GM19372 (cell line): ENCODE measurements at regions not wholly inside any gene's neighbourhood (a gene's known extent, or its start where the extent isn't known, plus 50 kb on each side); places are given as distances from the start of the nearest gene placed in this dataset.

ENCODE experiments used
- ATAC-seq: cut with Tn5 transposase; IDR thresholded peaks from one replicate; pipeline ENCODE4 v1.9.1; 2021; ENCODE audit warnings: mild to moderate bottlenecking, low read depth, moderate library complexity; ENCODE audit not compliant: unreplicated experiment

DNA sequence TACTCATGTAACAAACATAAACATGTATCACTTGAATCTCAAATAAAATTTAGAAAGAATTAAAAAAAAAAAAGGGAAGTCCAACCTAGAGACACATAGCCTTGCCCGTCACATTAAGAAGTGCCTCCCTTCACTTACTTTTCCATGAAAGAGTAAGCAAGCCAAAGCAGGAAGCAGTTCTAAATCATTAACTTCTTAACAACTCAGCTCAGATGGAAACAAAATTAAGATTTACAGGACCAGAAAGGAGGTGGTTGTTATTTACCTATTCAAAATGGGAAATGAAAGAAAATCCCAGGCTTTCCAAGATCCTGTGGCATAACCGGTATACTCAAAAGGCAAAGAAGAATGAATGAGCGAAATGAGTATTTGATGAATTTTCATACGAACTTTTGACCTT is 258.6 kb upstream of the DCN start:
- no peak for ATAC-seq

DNA sequence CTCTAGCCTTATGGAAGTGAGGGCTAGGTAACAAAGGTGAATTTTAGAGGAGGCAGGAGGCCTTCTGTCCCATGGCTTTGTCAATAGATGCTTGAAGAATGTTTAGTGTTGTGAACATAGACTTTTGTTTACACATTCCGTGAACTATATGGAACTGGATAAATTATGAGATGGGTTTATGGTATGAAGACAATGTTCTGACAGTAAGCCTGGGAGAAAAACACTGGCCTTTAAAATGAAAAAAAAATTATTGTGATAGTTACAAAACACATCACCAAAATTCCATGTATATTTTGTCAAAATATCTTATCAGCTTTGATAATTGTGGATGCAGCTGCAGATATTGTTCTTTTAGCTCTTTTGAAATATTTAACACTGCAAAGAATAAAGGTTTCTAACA is 251.5 kb upstream of the DCN start:
- no peak for ATAC-seq

DNA sequence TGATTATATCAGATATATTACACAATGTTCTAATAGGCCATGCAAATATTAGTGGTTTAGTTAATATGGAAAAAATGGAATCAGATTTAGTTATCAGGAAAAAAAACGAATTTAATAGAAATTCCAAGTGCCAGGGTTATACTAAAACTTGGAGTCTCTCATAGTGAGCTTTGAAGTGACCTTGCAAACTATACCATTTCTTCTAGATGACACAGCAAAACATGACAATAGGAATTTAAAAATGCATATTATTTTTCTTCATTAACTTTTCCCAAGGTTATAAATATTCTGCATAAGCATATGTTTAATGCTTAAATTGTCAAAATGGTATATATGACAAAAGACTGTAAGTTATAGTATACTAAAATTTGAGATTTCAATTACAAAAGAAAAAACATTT is 250.1 kb upstream of the DCN start:
- no peak for ATAC-seq

DNA sequence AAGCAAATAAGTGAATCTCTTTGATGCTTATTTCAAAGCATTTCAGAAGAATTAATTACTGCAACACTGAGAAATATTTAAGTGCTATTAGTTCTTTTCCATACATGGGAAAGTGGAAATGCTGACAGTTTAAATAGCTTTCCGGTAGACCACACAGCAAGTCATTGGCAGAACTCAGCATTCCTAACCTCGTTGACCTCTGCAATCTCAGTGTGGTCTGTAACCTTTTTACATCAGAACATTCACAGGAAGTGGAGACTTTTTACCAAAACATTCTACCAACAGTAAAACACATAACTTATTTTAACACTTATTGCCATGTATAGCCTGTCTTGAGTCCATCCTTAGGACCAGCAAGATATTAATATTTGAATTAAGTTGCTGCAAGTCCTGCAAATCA is 249.5 kb upstream of the DCN start:
- no peak for ATAC-seq

DNA sequence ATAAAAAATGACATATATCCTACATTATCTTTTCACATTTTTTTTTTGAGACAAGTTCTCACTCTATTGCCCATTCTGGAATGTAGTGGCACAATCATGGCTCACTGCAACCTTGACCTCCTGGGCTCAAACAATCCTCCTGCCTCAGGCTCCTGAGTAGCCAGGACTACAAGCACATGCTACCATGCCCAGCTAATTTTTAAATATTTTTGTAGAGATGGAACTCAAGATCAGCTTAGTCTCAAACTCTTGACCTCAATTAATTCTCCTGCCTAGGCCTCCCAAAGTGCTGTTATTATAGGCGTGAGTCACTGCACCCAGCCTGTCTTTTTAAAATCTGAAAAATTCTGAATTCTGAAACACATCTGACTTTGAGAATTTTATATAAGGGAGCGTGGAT is 241.9 kb upstream of the DCN start:
- ATAC-seq: no peak

DNA sequence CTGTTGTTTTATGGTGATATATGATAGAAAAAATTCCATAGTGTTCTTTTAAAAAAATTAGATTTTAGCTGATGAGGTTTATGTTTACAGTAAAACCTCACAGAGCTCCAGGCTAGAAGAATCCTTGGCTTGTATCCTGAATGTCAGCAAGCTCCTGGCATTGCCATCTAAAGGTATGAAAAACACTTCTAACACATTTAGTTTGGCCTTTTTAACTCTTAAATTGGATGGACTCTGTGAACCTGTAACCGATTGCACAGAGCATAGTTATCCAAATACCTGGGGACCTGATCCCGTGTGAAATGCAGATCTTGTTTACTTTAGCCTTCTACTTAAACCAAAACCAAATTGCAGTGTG is 241.1 kb upstream of the DCN start:
- no peak for ATAC-seq

DNA sequence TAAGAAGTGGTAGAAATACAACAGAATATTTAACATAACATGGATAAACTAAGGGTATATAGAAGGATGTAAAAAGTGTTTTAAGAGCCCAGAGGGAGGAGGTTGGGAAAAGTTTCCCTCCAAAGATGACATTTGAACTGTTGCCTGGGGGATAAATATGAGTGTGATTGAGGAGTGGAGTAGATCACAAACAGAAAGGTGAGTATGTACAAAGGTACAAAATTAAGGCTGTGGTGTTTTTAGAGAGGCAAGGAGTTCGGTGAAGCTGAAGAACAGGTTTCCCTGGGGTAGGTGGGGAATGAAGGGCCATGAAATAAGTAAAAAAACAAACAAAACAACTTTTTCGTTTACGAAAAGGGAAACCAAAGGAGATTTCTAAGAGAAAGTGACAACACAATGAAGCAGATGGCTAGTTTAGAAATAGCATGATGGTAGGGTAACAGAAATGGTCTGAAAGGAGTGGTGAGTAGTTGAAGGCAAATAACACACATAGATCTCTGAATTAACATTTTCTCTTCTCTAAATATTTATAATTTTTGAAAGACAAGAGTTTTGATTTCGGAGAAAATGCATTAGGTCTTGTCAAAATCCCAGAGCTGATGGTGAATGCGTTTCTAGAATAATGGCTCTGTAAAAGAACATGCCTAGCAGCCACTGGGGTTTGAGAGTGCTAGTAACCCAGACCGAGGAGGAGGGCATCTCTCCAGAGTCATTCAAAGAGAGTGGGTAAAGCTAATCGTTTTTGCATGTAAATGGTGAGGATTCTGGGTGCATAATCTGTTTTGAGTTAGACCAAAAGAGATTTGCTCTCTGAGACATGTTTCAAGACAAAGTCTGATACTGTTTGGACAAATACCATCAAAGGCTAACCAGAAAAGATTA is 240.4 kb upstream of the DCN start:
- ATAC-seq: no peak

DNA sequence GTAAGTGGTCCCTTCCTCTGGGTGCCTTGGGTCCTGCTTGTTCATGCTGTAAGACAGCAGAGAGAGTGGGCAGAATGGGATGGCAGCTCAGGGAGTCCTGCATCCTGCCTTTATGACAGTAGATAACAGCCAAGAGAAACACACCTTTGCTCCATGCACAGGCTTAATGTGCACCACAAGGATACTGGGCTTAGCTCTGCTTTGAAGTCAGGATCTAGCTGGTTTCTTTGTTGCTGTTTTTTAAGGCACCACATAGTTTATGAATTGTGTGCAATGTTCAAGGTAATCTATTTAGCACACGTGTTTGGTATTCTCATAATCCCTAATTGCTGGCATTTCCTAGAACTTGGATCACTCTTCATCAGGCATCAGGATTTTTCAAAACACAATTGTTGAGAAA is 239.5 kb upstream of the DCN start:
- ATAC-seq: no peak

DNA sequence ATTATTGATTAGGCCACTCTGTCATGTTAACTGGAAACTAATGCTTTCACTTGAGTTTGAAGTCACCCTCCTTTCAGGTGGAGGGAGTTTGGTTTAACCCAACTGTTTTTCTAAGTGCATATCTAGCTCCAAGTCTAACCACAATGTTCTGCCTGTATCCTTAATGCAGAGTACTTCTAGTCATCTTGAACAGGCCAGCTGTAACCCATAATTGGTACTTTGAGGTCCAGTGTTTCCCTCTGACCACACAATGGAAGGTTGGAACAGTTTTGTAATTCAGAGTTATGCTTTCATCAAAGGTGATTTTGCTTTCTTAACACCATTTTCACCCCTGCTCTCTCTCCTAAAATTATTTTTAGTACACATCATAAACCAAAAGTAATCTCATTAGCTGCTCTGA is 237.2 kb upstream of the DCN start:
- no peak for ATAC-seq

DNA sequence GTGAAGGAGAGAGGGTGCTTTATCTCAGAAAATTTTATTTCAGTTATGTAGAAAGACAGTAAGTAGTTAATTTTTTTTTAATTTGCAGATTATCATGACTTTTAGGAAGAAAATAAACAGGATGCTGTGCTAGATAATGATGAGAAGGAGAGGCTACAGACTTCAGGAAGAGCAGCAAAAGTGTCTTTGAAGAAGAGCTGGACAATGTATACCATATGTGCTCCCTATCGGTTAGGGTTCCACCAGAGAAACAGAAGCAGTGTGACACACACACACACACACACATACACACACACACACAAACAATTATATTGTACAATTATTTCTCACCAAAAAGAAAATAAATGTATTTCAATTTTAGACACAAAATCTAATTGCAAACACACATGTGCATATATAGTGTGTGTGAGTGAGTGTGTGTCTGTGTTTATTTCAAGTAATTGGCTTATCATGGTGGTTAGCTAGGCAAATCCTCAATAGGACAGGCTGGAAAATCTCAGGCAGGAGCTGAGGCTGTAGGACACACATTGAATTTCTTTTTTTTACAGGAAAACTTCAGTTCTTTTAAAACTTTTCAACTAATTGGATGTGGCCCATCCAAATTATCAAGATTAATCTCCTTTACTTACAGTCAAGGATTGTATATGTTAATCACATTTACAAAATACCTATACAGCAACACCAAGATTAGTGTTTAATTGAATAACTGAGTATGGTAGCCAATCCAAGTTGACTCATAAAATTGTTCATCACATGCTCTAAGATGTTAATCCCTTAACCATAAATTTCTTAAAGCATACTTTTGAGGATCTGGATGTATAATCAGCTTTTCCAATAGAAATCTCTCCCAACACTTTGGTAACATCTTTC is 235.8 kb upstream of the DCN start:
- no peak for ATAC-seq

DNA sequence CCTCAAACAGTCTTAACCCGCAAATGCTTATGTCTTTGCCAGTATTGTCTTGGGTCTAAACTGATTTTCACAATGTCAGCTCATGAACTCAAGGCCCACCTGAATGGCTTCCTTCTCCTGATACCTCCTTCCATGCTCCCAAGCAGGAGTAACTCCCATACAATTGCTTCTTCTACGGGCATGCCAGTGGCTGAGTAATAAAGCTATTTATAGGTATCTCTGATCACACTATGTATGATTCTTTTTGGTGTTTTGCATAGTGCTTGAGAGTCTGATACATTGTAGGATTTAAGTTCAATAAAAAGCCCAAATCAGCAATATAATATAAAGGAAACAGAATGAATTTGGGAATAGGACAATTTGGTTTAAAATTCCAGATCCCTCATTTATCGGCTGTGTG is 235.0 kb upstream of the DCN start:
- ATAC-seq: no peak

DNA sequence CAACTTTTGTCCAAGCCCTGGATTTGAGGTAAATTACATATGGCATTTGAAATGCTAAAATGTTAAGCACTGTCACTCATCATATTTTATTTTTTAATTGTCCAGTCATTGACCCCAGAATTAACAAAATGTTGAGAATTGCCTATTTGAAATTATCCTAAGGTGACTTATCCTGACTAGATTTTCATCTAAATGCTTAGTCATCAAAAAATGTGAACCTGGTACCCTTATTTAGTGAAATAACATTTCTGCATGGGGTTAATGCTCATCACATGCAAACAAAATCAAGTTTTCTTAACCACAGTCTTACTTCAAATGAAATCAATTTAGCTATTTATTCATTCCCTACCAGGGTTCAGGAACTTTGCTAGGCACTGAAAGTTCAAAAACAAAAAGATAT is 232.0 kb upstream of the DCN start:
- no peak for ATAC-seq

DNA sequence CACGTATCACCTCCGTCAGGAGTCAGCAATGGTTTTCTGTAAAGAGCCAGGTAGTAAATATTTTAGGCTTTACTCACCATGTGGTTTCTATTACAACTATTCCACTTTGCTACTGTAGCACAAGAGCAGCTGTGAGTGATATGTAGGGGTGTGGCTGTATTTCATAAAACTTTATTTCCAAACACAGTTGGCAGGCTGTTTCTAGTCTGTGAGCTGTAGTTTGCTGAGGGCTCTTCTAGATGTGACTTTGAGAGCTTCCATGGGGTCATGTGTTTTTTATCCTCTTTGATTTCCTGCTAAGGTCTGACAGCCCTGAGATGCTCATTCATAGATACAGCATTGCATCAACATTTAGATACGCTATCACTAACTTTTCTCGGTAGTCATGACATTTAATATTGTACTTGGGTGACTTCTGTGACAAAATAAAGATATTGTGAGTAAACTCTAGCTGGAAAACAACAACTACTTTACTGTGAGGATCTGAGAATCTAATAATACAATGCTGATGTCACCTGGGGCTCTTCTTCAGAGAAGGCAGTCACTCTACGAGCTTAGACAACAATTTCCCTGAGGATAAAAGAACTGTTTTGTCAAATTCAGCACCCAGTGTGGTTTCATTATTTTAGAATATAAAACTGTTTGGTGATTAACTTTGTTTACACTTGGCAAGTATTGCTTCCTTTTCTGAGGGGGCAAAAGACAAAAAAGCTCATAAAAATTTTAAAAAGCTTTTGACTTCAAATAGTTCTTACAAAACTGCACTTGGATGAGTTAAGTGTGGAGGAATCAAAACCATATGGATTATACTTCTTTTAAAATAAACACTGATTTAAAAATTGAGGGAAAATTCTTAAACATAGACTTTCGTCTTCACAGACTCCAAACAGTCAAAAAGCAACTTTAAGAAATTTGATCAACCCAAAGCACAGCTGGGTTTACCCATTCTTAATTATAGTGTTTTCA is 231.2 kb upstream of the DCN start:
- no peak for ATAC-seq

DNA sequence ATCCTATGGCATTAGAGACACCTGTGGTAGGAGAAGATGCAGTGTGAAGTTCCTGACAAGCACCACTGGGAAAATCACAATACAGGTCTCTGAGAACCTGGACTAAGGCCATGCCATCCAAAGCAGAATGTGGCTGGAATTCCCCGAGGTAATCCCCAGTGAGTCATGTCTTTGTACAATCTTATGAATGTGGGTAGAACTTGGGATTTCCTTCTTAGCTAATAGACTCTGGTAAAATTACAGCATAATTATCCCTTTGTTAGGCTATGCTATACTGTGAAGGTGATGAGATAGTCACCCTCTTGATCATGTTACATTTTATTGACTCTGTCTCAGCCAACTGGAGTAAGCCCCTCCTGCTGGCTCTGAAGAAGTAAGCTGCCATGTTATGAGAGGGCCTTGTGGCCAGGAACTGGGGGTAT is 224.3 kb upstream of the DCN start:
- ATAC-seq: no peak

DNA sequence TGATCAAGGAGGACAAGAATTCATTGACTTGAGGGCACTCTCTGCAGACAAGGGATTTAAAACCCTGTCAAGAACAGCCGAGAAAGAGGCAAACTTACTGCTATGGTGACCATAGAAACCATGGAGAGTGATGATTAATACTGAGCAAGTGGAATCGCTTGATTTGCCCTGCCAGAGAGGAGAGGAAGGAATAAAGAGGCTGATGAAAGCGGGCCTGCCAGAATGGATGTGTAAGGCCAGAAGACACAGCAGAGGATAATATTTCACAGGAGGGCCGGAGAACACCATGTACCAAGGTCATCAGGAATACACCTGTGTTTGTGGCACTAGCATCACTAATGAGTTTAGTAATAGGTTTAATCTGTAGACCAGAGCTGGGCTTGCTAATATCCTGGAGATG is 221.8 kb upstream of the DCN start:
- no peak for ATAC-seq

DNA sequence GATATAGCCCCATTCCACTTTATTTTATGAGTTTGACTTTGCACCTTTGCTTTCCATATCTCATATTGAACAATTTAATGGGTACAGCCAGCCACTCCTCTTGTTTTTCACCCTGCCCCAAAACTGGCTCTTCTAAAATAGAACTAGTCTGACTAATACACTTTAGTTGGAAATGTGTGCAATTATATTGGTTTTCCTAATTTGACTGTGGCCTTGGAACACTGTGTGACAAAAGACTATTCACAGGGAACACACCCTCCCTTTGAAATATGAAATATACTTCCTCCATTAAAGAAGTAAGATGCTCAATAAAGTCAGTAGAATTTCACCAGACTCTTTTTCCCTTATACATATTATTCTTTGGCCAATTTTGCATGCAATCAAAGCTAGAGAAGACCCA is 218.6 kb upstream of the DCN start:
- ATAC-seq: no peak

DNA sequence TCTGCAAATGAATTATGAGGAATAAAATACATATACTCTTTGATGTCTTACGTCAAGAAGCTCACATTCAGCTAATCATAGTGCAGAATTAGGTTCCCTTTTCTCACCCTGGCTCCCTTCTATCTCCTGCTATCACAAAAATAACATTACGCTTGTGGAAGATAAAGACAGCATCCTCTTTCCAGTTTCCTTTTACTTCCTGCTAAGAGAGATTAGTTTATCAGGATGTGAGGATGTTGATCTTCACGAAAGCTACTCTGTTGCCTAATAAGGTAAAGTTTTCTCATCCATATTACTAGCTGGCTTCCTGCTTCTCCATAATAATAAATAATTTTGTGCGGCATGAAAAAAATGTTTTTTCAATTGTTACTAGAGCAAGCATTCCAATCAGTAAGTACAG is 217.7 kb upstream of the DCN start:
- no peak for ATAC-seq

DNA sequence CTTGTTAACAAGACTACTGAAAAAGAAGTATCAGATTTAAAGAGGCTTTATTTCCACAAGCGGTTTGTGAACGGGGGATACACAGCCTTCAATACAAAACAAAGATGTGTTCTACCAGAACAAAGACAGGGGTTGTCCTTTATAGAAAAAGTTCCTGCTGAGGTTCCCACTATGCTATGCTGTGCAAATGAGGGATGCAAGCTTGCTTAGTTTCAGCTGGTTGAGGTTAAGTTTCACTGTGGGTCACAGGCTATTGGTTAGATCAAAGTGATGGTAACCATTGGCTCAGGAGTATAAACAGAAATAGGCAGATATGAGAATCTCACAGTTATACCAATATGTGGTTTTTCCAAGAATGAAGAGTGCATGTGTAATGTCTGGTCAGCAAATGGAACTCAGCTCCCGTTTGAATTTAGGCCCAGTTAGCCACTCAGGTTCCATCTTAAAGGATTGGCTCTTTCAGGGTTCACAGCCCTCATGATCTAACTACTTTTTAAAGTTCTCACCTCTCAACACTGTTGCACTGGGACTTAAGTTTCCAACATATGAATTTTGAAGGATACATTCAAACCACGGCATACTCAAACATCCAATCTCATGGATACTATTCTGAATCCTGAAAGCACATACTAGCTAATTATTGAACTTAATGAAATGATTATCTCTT is 215.4 kb upstream of the DCN start:
- ATAC-seq: no peak

DNA sequence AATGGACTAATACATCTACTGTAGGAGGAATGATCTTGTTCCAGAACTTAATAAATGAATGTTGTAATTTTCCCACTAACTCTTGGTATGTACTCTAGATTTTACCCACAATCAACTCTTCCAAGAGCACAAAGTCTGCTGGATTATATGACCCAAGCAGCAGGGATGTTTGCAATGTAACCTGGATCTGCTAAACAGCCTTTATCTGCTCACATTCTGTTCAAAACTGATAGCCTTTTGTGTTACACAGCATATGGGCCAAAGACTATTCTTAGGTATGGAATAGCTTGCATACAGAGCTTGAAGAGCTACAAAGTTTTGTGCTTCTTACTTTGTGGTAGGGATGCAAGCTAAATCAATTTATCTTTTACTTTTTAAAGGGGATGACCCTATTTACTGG is 213.7 kb upstream of the DCN start:
- ATAC-seq: no peak

DNA sequence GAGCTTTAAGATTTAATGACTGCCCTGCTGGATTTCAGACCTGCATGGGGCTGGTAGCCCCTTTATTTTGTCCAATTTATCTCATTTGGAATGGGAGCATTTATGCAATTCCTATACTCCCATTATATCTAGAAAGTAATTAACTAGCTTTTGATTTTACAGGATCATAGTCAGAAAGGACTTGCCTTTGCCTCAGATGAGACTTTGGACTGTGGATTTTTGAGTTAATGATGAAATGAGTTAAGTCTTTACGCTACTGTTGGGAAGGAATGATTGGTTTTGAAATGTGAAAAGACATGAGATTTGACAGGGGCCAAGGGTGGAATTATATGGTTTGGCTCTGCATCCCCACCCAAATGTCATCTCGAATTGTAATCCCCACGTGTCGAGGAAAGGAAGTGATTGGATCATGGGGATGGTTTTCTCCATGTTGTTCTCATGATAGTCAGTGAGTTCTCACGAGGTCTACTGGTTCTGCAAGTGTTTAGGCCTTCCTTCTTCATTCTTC is 213.1 kb upstream of the DCN start:
- no peak for ATAC-seq
